ENCODE measurements at regions not wholly inside any gene's neighbourhood (a gene's known extent, or its start where the extent isn't known, plus 50 kb on each side); places are given as distances from the start of the nearest gene placed in this dataset.

DNA sequence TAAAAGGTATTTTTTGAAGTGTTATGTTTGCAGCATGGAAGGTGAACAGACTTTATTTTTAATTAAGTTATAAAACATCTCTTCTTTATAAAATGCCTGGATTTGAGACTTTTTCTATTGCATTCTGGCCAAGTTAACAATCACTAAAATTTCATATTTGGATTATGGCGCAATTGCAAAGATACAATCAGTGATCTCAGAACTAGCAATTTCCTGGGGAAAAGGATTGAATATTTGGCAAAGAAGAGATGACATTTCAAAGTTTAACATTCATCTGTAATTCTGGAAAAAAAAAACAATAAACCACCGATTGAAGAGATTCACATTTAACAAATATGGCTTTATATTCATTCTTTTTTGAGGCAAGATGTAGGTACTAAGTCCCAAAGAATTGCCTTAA, 378.0 kb downstream of the LRRC70 start:
- Histone ChIP-seq H3K27me3 (ENCODE audit: insufficient read depth, low read depth) (no peaks in the 10 kb centered on the region), H3K9ac (no peak overlapping the region), H3K4me3 (IDR thresholded peaks at IDR 0.05; ENCODE audit: insufficient read depth, low read depth, low read length) (no peak overlapping the region), H3K27ac (no peak overlapping the region), H3K4me2 (no peak overlapping the region), H3K79me2 (ENCODE audit: insufficient read depth, low read depth) (no peaks in the 10 kb centered on the region), H2AFZ (ENCODE audit: low read depth) (no peak overlapping the region), H4K20me1 (ENCODE audit: insufficient read depth) (no peaks in the 10 kb centered on the region), H3K4me1 (ENCODE audit: low read depth, poor library complexity, severe bottlenecking) (no peaks in the 10 kb centered on the region), H3K36me3 (ENCODE audit: insufficient read depth) (no peaks in the 10 kb centered on the region)
- TF ChIP-seq, protein P1, sequence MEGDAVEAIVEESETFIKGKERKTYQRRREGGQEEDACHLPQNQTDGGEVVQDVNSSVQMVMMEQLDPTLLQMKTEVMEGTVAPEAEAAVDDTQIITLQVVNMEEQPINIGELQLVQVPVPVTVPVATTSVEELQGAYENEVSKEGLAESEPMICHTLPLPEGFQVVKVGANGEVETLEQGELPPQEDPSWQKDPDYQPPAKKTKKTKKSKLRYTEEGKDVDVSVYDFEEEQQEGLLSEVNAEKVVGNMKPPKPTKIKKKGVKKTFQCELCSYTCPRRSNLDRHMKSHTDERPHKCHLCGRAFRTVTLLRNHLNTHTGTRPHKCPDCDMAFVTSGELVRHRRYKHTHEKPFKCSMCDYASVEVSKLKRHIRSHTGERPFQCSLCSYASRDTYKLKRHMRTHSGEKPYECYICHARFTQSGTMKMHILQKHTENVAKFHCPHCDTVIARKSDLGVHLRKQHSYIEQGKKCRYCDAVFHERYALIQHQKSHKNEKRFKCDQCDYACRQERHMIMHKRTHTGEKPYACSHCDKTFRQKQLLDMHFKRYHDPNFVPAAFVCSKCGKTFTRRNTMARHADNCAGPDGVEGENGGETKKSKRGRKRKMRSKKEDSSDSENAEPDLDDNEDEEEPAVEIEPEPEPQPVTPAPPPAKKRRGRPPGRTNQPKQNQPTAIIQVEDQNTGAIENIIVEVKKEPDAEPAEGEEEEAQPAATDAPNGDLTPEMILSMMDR (conservative IDR thresholded peaks at IDR 0.05; ENCODE audit: low read depth, low read length), result no peak

- H3K79me2 ChIP-seq (ENCODE audit: insufficient read depth, low read depth), result no peaks in the 10 kb centered on the region
- no peak overlapping the region for H3K27ac ChIP-seq
- no peak overlapping the region for H3K4me2 ChIP-seq
- H4K20me1 ChIP-seq (ENCODE audit: insufficient read depth), result no peaks in the 10 kb centered on the region
- TF ChIP-seq, protein P1 (conservative IDR thresholded peaks at IDR 0.05; ENCODE audit: low read depth, low read length), result no peak
- H3K27me3 ChIP-seq (ENCODE audit: insufficient read depth, low read depth), result no peaks in the 10 kb centered on the region
- H3K9ac ChIP-seq, result no peak overlapping the region
- no peaks in the 10 kb centered on the region for H3K36me3 ChIP-seq (ENCODE audit: insufficient read depth)
- H3K4me1 ChIP-seq (ENCODE audit: low read depth, poor library complexity, severe bottlenecking), result no peaks in the 10 kb centered on the region
- no peak overlapping the region for H2AFZ ChIP-seq (ENCODE audit: low read depth)
- H3K4me3 ChIP-seq (IDR thresholded peaks at IDR 0.05; ENCODE audit: insufficient read depth, low read depth, low read length), result no peak overlapping the region
These were observed 376.0 kb downstream of the LRRC70 start for GRCh38 chr5:62954578-62954977.

DNA sequence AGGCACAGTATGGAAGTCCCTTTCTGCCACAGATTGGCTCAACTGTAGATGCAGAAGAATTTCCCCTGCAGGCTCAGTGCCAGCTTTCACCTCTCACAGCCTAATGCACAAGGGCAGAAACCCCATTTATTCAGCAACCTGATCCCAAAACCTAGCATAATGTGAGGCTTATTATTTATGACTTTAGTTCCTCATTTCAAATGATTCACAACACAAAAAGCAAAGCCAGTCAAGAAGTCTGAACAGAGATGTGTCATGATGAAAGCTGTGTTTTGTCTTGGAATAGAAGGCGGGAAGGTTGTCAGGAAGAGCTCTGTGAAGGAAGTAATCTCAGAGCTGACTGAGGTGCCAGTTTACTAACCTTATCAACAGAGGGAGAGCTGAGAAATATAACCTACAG, 369.7 kb downstream of the LRRC70 start:
- Histone ChIP-seq H3K79me2 (ENCODE audit: insufficient read depth, low read depth) (no peaks in the 10 kb centered on the region), H3K9ac (no peak overlapping the region), H3K4me1 (ENCODE audit: low read depth, poor library complexity, severe bottlenecking) (no peaks in the 10 kb centered on the region), H3K36me3 (ENCODE audit: insufficient read depth) (no peaks in the 10 kb centered on the region), H3K4me2 (no peak overlapping the region), H3K27ac (no peak overlapping the region), H2AFZ (ENCODE audit: low read depth) (no peak overlapping the region), H4K20me1 (ENCODE audit: insufficient read depth) (no peaks in the 10 kb centered on the region), H3K27me3 (ENCODE audit: insufficient read depth, low read depth) (no peaks in the 10 kb centered on the region), H3K4me3 (IDR thresholded peaks at IDR 0.05; ENCODE audit: insufficient read depth, low read depth, low read length) (no peak overlapping the region)
- TF ChIP-seq, protein P1 (conservative IDR thresholded peaks at IDR 0.05; ENCODE audit: low read depth, low read length), result no peak

GRCh38 chr5:62942384-62942783, 363.8 kb downstream of the LRRC70 start:
- no peak overlapping the region for H3K4me3 ChIP-seq (IDR thresholded peaks at IDR 0.05; ENCODE audit: insufficient read depth, low read depth, low read length)
- H3K79me2 ChIP-seq (ENCODE audit: insufficient read depth, low read depth), result no peaks in the 10 kb centered on the region
- H3K4me2 ChIP-seq, result no peak overlapping the region
- H3K9ac ChIP-seq, result no peak overlapping the region
- H4K20me1 ChIP-seq (ENCODE audit: insufficient read depth), result no peaks in the 10 kb centered on the region
- H3K27me3 ChIP-seq (ENCODE audit: insufficient read depth, low read depth), result no peaks in the 10 kb centered on the region
- H3K27ac ChIP-seq, result no peak overlapping the region
- no peaks in the 10 kb centered on the region for H3K4me1 ChIP-seq (ENCODE audit: low read depth, poor library complexity, severe bottlenecking)
- no peaks in the 10 kb centered on the region for H3K36me3 ChIP-seq (ENCODE audit: insufficient read depth)
- H2AFZ ChIP-seq (ENCODE audit: low read depth), result no peak overlapping the region
- TF ChIP-seq, protein P1 (conservative IDR thresholded peaks at IDR 0.05; ENCODE audit: low read depth, low read length), result no peak
